ENCODE measurements at regions not wholly inside any gene's neighbourhood (a gene's known extent, or its start where the extent isn't known, plus 50 kb on each side); places are given as distances from the start of the nearest gene placed in this dataset.

GRCh38 chr1:199290186-199290585 is 651.3 kb downstream of the PTPRC start:
- no peaks in the 10 kb centered on the region for H3K36me3 ChIP-seq (ENCODE audit: control insufficient read depth, insufficient read depth, low read length)

GRCh38 chr1:199291022-199291740 is 652.3 kb downstream of the PTPRC start:
- no peaks in the 10 kb centered on the region for H3K9me3 ChIP-seq (ENCODE audit: control insufficient read depth, low read length)
- no peaks in the 10 kb centered on the region for H3K36me3 ChIP-seq (ENCODE audit: control insufficient read depth, insufficient read depth, low read length)
- H3K27ac ChIP-seq (ENCODE audit: insufficient read depth, low read depth, low read length, poor library complexity, severe bottlenecking): no peak overlapping the region
- H3K4me3 ChIP-seq (ENCODE audit: insufficient read depth, low read depth, low read length): no peak overlapping the region
- no peaks in the 10 kb centered on the region for H3K4me1 ChIP-seq (ENCODE audit: control insufficient read depth, insufficient read depth, low read length)
- H3K27me3 ChIP-seq (ENCODE audit: control insufficient read depth, insufficient read depth, low read length, poor library complexity, severe bottlenecking): no peaks in the 10 kb centered on the region
- WGBS, 2 experiments: no CpG with 5 or more reads among the region's 2 CpGs

More at GRCh38 chr1:199290186-199290585, 651.3 kb downstream of the PTPRC start:
- H3K27me3 ChIP-seq (ENCODE audit: control insufficient read depth, insufficient read depth, low read length, poor library complexity, severe bottlenecking): no peaks in the 10 kb centered on the region
- no peak overlapping the region for H3K4me3 ChIP-seq (ENCODE audit: insufficient read depth, low read depth, low read length)
- H3K9me3 ChIP-seq (ENCODE audit: control insufficient read depth, low read length): no peaks in the 10 kb centered on the region
- H3K27ac ChIP-seq (ENCODE audit: insufficient read depth, low read depth, low read length, poor library complexity, severe bottlenecking): no peak overlapping the region
- H3K4me1 ChIP-seq (ENCODE audit: control insufficient read depth, insufficient read depth, low read length): no peaks in the 10 kb centered on the region

GRCh38 chr1:199292896-199293295 is 654.1 kb downstream of the PTPRC start:
- Histone ChIP-seq H3K27ac (ENCODE audit: insufficient read depth, low read depth, low read length, poor library complexity, severe bottlenecking) (no peak overlapping the region), H3K27me3 (ENCODE audit: control insufficient read depth, insufficient read depth, low read length, poor library complexity, severe bottlenecking) (no peaks in the 10 kb centered on the region), H3K4me1 (ENCODE audit: control insufficient read depth, insufficient read depth, low read length) (no peaks in the 10 kb centered on the region), H3K36me3 (ENCODE audit: control insufficient read depth, insufficient read depth, low read length) (no peaks in the 10 kb centered on the region), H3K4me3 (ENCODE audit: insufficient read depth, low read depth, low read length) (no peak overlapping the region), H3K9me3 (ENCODE audit: control insufficient read depth, low read length) (no peaks in the 10 kb centered on the region)
- WGBS, 2 experiments: 93 to 95% methylated on average over 1 of the region's 1 CpG

- H3K4me3 ChIP-seq (ENCODE audit: insufficient read depth, low read depth, low read length): no peak overlapping the region
- H3K4me1 ChIP-seq (ENCODE audit: control insufficient read depth, insufficient read depth, low read length): no peaks in the 10 kb centered on the region
- no peak overlapping the region for H3K27ac ChIP-seq (ENCODE audit: insufficient read depth, low read depth, low read length, poor library complexity, severe bottlenecking)
- H3K9me3 ChIP-seq (ENCODE audit: control insufficient read depth, low read length): no peaks in the 10 kb centered on the region
- WGBS, 2 experiments: 95 to 97% methylated on average over 3 of the region's 3 CpGs
- H3K27me3 ChIP-seq (ENCODE audit: control insufficient read depth, insufficient read depth, low read length, poor library complexity, severe bottlenecking): no peaks in the 10 kb centered on the region
- H3K36me3 ChIP-seq (ENCODE audit: control insufficient read depth, insufficient read depth, low read length): no peaks in the 10 kb centered on the region
Measured at GRCh38 chr1:199295107-199295506, 656.3 kb downstream of the PTPRC start.

- H3K27ac ChIP-seq (ENCODE audit: insufficient read depth, low read depth, low read length, poor library complexity, severe bottlenecking): no peak overlapping the region
- no peaks in the 10 kb centered on the region for H3K36me3 ChIP-seq (ENCODE audit: control insufficient read depth, insufficient read depth, low read length)
- H3K27me3 ChIP-seq (ENCODE audit: control insufficient read depth, insufficient read depth, low read length, poor library complexity, severe bottlenecking): no peaks in the 10 kb centered on the region
- H3K4me3 ChIP-seq (ENCODE audit: insufficient read depth, low read depth, low read length): no peak overlapping the region
- H3K4me1 ChIP-seq (ENCODE audit: control insufficient read depth, insufficient read depth, low read length): no peaks in the 10 kb centered on the region
- no peaks in the 10 kb centered on the region for H3K9me3 ChIP-seq (ENCODE audit: control insufficient read depth, low read length)
Measured at GRCh38 chr1:199297174-199297573, 658.3 kb downstream of the PTPRC start.

- 91 to 92% methylated on average over 2 of the region's 3 CpGs for WGBS, 2 experiments
- no peaks in the 10 kb centered on the region for H3K4me1 ChIP-seq (ENCODE audit: control insufficient read depth, insufficient read depth, low read length)
- no peak overlapping the region for H3K4me3 ChIP-seq (ENCODE audit: insufficient read depth, low read depth, low read length)
- H3K36me3 ChIP-seq (ENCODE audit: control insufficient read depth, insufficient read depth, low read length): no peaks in the 10 kb centered on the region
- H3K9me3 ChIP-seq (ENCODE audit: control insufficient read depth, low read length): no peaks in the 10 kb centered on the region
- H3K27me3 ChIP-seq (ENCODE audit: control insufficient read depth, insufficient read depth, low read length, poor library complexity, severe bottlenecking): no peaks in the 10 kb centered on the region
- H3K27ac ChIP-seq (ENCODE audit: insufficient read depth, low read depth, low read length, poor library complexity, severe bottlenecking): no peak overlapping the region
Measured at GRCh38 chr1:199297887-199298286, 659.0 kb downstream of the PTPRC start.

- H3K9me3 ChIP-seq (ENCODE audit: control insufficient read depth, low read length): no peaks in the 10 kb centered on the region
- no peak overlapping the region for H3K27ac ChIP-seq (ENCODE audit: insufficient read depth, low read depth, low read length, poor library complexity, severe bottlenecking)
- no peaks in the 10 kb centered on the region for H3K36me3 ChIP-seq (ENCODE audit: control insufficient read depth, insufficient read depth, low read length)
- 92 to 93% methylated on average over 3 of the region's 3 CpGs for WGBS, 2 experiments
- no peaks in the 10 kb centered on the region for H3K27me3 ChIP-seq (ENCODE audit: control insufficient read depth, insufficient read depth, low read length, poor library complexity, severe bottlenecking)
- H3K4me3 ChIP-seq (ENCODE audit: insufficient read depth, low read depth, low read length): no peak overlapping the region
- H3K4me1 ChIP-seq (ENCODE audit: control insufficient read depth, insufficient read depth, low read length): no peaks in the 10 kb centered on the region
Measured at GRCh38 chr1:199298825-199299224, 660.0 kb downstream of the PTPRC start.

GRCh38 chr1:199301472-199302217 is 662.8 kb downstream of the PTPRC start:
- H3K27ac ChIP-seq (ENCODE audit: insufficient read depth, low read depth, low read length, poor library complexity, severe bottlenecking): no peak overlapping the region

GRCh38 chr1:199302554-199302953 is 663.7 kb downstream of the PTPRC start:
- Histone ChIP-seq H3K9me3 (ENCODE audit: control insufficient read depth, low read length) (no peaks in the 10 kb centered on the region), H3K27ac (ENCODE audit: insufficient read depth, low read depth, low read length, poor library complexity, severe bottlenecking) (no peak overlapping the region), H3K4me3 (ENCODE audit: insufficient read depth, low read depth, low read length) (no peak overlapping the region), H3K4me1 (ENCODE audit: control insufficient read depth, insufficient read depth, low read length) (no peaks in the 10 kb centered on the region), H3K36me3 (ENCODE audit: control insufficient read depth, insufficient read depth, low read length) (no peaks in the 10 kb centered on the region), H3K27me3 (ENCODE audit: control insufficient read depth, insufficient read depth, low read length, poor library complexity, severe bottlenecking) (no peaks in the 10 kb centered on the region)

More at GRCh38 chr1:199301472-199302217, 662.8 kb downstream of the PTPRC start:
- Histone ChIP-seq H3K4me1 (ENCODE audit: control insufficient read depth, insufficient read depth, low read length) (no peaks in the 10 kb centered on the region), H3K4me3 (ENCODE audit: insufficient read depth, low read depth, low read length) (no peak overlapping the region), H3K36me3 (ENCODE audit: control insufficient read depth, insufficient read depth, low read length) (no peaks in the 10 kb centered on the region), H3K27me3 (ENCODE audit: control insufficient read depth, insufficient read depth, low read length, poor library complexity, severe bottlenecking) (no peaks in the 10 kb centered on the region), H3K9me3 (ENCODE audit: control insufficient read depth, low read length) (no peaks in the 10 kb centered on the region)

GRCh38 chr1:199303035-199303434 is 664.2 kb downstream of the PTPRC start:
- Histone ChIP-seq H3K9me3 (ENCODE audit: control insufficient read depth, low read length) (no peaks in the 10 kb centered on the region), H3K36me3 (ENCODE audit: control insufficient read depth, insufficient read depth, low read length) (no peaks in the 10 kb centered on the region), H3K4me1 (ENCODE audit: control insufficient read depth, insufficient read depth, low read length) (no peaks in the 10 kb centered on the region), H3K27ac (ENCODE audit: insufficient read depth, low read depth, low read length, poor library complexity, severe bottlenecking) (no peak overlapping the region), H3K4me3 (ENCODE audit: insufficient read depth, low read depth, low read length) (no peak overlapping the region), H3K27me3 (ENCODE audit: control insufficient read depth, insufficient read depth, low read length, poor library complexity, severe bottlenecking) (no peaks in the 10 kb centered on the region)
- WGBS, 2 experiments: 90% methylated on average over 2 of the region's 2 CpGs

Measured in ectodermal cell (in vitro differentiated cells).